PFSK-1 (cell line): ENCODE measurements at regions not wholly inside any gene's neighbourhood (a gene's known extent, or its start where the extent isn't known, plus 50 kb on each side); places are given as distances from the start of the nearest gene placed in this dataset.

ENCODE experiments used
- POLR2AphosphoS5 ChIP-seq: IDR thresholded peaks from 2 replicates; pipeline ENCODE4 v1.6.1; 2012; ENCODE audit warnings: low read depth, mild to moderate bottlenecking, control low read depth, low read length, moderate library complexity
- TAF1 ChIP-seq: IDR thresholded peaks from 2 replicates; pipeline ENCODE4 v1.6.1; 2012; ENCODE audit warnings: low read length, control low read depth, borderline replicate concordance; ENCODE audit not compliant: insufficient read depth
- TF ChIP-seq, protein P1 (sequence below), 2 experiments: IDR thresholded peaks; 2 replicates each; pipeline versions ENCODE4 v1.6.1 to v1.8.0; 2011 to 2012; ENCODE audit warnings: low read depth in 2 of 2, low read length in 2 of 2, control low read depth in 1 of 2, inconsistent platforms in 1 of 2, mild to moderate bottlenecking in 1 of 2, moderate library complexity in 1 of 2; ENCODE audit not compliant: insufficient read depth in 1 of 2

DNA sequence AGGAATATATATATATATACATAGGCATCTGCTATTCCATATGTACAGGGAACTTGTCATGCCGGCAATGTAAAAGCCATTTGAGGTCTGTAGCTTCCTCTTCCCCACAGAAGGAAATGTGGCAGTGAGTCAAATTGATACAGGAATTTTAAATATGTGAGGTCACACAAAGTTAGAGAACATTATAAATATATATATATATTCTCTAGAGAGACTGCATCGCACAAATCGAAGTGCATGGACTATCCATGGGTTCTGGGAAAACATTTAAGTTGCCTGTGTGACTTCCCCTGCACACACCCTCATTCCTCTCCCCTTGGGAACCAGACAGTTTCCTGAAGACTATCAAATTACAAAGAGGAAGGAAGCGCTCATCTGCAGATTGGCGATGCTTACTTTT lies 100.9 kb upstream of the CCDC91 start:
- TF ChIP-seq POLR2AphosphoS5 (no peak), TAF1 (no peak)
- TF ChIP-seq, protein P1, sequence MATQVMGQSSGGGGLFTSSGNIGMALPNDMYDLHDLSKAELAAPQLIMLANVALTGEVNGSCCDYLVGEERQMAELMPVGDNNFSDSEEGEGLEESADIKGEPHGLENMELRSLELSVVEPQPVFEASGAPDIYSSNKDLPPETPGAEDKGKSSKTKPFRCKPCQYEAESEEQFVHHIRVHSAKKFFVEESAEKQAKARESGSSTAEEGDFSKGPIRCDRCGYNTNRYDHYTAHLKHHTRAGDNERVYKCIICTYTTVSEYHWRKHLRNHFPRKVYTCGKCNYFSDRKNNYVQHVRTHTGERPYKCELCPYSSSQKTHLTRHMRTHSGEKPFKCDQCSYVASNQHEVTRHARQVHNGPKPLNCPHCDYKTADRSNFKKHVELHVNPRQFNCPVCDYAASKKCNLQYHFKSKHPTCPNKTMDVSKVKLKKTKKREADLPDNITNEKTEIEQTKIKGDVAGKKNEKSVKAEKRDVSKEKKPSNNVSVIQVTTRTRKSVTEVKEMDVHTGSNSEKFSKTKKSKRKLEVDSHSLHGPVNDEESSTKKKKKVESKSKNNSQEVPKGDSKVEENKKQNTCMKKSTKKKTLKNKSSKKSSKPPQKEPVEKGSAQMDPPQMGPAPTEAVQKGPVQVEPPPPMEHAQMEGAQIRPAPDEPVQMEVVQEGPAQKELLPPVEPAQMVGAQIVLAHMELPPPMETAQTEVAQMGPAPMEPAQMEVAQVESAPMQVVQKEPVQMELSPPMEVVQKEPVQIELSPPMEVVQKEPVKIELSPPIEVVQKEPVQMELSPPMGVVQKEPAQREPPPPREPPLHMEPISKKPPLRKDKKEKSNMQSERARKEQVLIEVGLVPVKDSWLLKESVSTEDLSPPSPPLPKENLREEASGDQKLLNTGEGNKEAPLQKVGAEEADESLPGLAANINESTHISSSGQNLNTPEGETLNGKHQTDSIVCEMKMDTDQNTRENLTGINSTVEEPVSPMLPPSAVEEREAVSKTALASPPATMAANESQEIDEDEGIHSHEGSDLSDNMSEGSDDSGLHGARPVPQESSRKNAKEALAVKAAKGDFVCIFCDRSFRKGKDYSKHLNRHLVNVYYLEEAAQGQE (IDR thresholded peaks at IDR 0.05; ENCODE audit: insufficient read depth in 1 of 2, low read depth in 2 of 2, low read length in 2 of 2) = no peak
